HepG2 (cell line): ENCODE measurements at regions not wholly inside any gene's neighbourhood (a gene's known extent, or its start where the extent isn't known, plus 50 kb on each side); places are given as distances from the start of the nearest gene placed in this dataset.

Source experiments
- ATAC-seq: fragments of 200-7000 bp; cut with Tn5 transposase; 3 replicates; pipeline ENCODE4 v1.9.1; 2020; ENCODE audit warnings: mild to moderate bottlenecking, moderate library complexity
- BruUV-seq: library from RNA; stranded (reverse); fragments of 400-500 nt; replicated peaks from 2 replicates; lab custom pipeline; 2021; lab: Mats Ljungman, UMichigan
- CTCF ChIA-PET: fragments of 300-600 bp; formaldehyde crosslinking; extraction: SDS; loops from one replicate; lab custom pipeline; 2021; ENCODE audit warnings: low total read pairs, inconsistent platforms, low intra/inter-chr PET ratio; lab: Yijun Ruan, JAX
- POLR2A ChIA-PET: fragments of 350-600 bp; sonication (Branson Sonifier 250); formaldehyde crosslinking; loops from one replicate; lab custom pipeline; 2020; ENCODE audit warnings: antibody characterized with exemption, inconsistent platforms; lab: Yijun Ruan, JAX
- DNase-seq: peaks from one replicate; pipeline ENCODE4 v3.0.0-alpha.2; 2015; ENCODE audit warnings: low spot score
- FAIRE-seq: peaks from 3 replicates; lab custom pipeline; 2011; peaks lifted over from hg19 to GRCh38; lab: Jason Lieb, UNC
- H2AFZ ChIP-seq: one replicate; pipeline ENCODE4 v1.6.1; 2011; ENCODE audit warnings: low read length, inconsistent platforms
- H3K27ac ChIP-seq: fragments of 300-600 bp; 3 replicates; pipeline ENCODE4 v1.8.0; 2011; ENCODE audit warnings: mixed run types, mild to moderate bottlenecking, mixed read lengths, low read length, inconsistent platforms; ENCODE audit not compliant: insufficient read depth; ENCODE audit errors: extremely low read length
- H3K27me3 ChIP-seq, 2 experiments: fragments of 200-600 bp in 1 of 2; 2 replicates in 1 of 2; 3 replicates in 1 of 2; pipeline versions ENCODE4 v1.6.0 to v1.8.0; 2011; ENCODE audit warnings: low read length in 2 of 2, mild to moderate bottlenecking in 2 of 2, moderate library complexity in 2 of 2, inconsistent platforms in 1 of 2; ENCODE audit not compliant: insufficient read depth in 2 of 2, control insufficient read depth in 1 of 2
- H3K36me3 ChIP-seq, 2 experiments: fragments of 200-600 bp in 1 of 2; replicated peaks in 1 of 2; 2 replicates in 1 of 2; 3 replicates in 1 of 2; pipeline versions ENCODE4 v1.5.1 to v1.8.0; 2011; ENCODE audit warnings: low read length in 2 of 2, inconsistent platforms in 1 of 2; ENCODE audit not compliant: insufficient read depth in 2 of 2, control insufficient read depth in 1 of 2
- H3K4me1 ChIP-seq: 2 replicates; pipeline ENCODE4 v1.5.1; 2012; ENCODE audit warnings: low read length, inconsistent platforms; ENCODE audit not compliant: insufficient read depth
- H3K4me2 ChIP-seq: 2 replicates; pipeline ENCODE4 v1.6.0; 2011; ENCODE audit warnings: low read depth, low read length, inconsistent platforms
- H3K4me3 ChIP-seq, 3 experiments: fragments of 200-600 bp in 1 of 3; sonication (generic), shearing (Covaris generic) in 1 of 3; replicated peaks in 1 of 3; 2 replicates each; pipeline ENCODE4 v1.5.1; 2011 to 2016; ENCODE audit warnings: low read length in 3 of 3, inconsistent platforms in 2 of 3, low read depth in 2 of 3, mild to moderate bottlenecking in 2 of 3, control low read depth in 1 of 3, mixed read lengths in 1 of 3; ENCODE audit not compliant: insufficient read depth in 1 of 3
- H3K79me2 ChIP-seq: one replicate; pipeline ENCODE4 v1.6.1; 2011; ENCODE audit warnings: low read length, inconsistent platforms; ENCODE audit not compliant: insufficient read depth
- H3K9ac ChIP-seq: 2 replicates; pipeline ENCODE4 v1.6.0; 2011; ENCODE audit warnings: mild to moderate bottlenecking, low read depth, low read length, inconsistent platforms; ENCODE audit not compliant: insufficient read depth
- H3K9me3 ChIP-seq: 2 replicates; pipeline ENCODE4 v1.5.1; 2012; ENCODE audit warnings: mild to moderate bottlenecking, low read length
- H4K20me1 ChIP-seq: 2 replicates; pipeline ENCODE4 v1.6.0; 2011; ENCODE audit warnings: inconsistent platforms, mild to moderate bottlenecking, low read length, moderate library complexity; ENCODE audit not compliant: insufficient read depth
- E2F1 ChIP-seq: sonication (generic); formaldehyde crosslinking; IDR thresholded peaks from 2 replicates; pipeline ENCODE4 v1.5.0; 2020; ENCODE audit warnings: missing genetic modification reagents
- MAFF ChIP-seq: IDR thresholded peaks from 2 replicates; pipeline ENCODE4 v1.6.1; 2011; ENCODE audit warnings: low read depth, low read length, improper control_type of control experiment
- MAFK ChIP-seq, 2 experiments: IDR thresholded peaks in 1 of 2; conservative IDR thresholded peaks in 1 of 2; 2 replicates each; pipeline ENCODE4 v1.6.1; 2011; ENCODE audit warnings: improper control_type of control experiment in 2 of 2, low read length in 2 of 2
- MBD4 ChIP-seq: IDR thresholded peaks from 2 replicates; pipeline ENCODE4 v1.6.1; 2012; ENCODE audit warnings: low read length, inconsistent platforms, borderline replicate concordance
- ZFX ChIP-seq: sonication (generic); formaldehyde crosslinking; IDR thresholded peaks from 2 replicates; pipeline ENCODE4 v1.4.0; 2020; ENCODE audit warnings: mild to moderate bottlenecking, low read depth, missing genetic modification reagents, moderate library complexity
- ZNF407 ChIP-seq: sonication (generic); formaldehyde crosslinking; IDR thresholded peaks from one replicate; pipeline ENCODE4 v1.5.1; 2020; ENCODE audit warnings: mild to moderate bottlenecking, missing genetic modification reagents; ENCODE audit errors: not compliant biosample characterization
- WGBS: methylation state at CpG from one replicate; pipeline ENCODE4 v1.1.6; 2017; ENCODE audit warnings: low lambda C conversion rate; 5-methylcytosine and 5-hydroxymethylcytosine counted together
- in situ Hi-C: cut with HindIII; loops from 2 replicates; pipeline ENCODE4 v1.10.0; 2017; ENCODE audit warnings: low pct_unique_long_range_greater_than_20kb; ENCODE audit not compliant: extremely low pct_ligation_motif_present
- intact Hi-C: fragments of 100-400 bp; cut with micrococcal nuclease; formaldehyde crosslinking; loops from one replicate; pipeline ENCODE4 v1.10.0; 2022; ENCODE audit not compliant: unreplicated experiment

- TF ChIP-seq ZNF407 = no peak
- no peak for TF ChIP-seq E2F1 (CRISPR knock-in tag)
Measured at GRCh38 chr5:100252944-100253343, 282.2 kb upstream of the FAM174A start (continued).

GRCh38 chr5:100252037-100252436 lies 283.1 kb upstream of the FAM174A start:
- 2% methylated on average over 3 of the region's 3 CpGs for WGBS
- ChIA-PET POLR2A (no interaction called here), CTCF (no interaction called here)
- H3K36me3 ChIP-seq = no peaks in the 10 kb centered on the region
- H3K79me2 ChIP-seq = no peaks in the 10 kb centered on the region
- ATAC-seq (no peak), DNase-seq (no peak), FAIRE-seq (no peak)
- H3K4me3 ChIP-seq = no peak overlapping the region
- in situ Hi-C loops = no loop called here
- no peaks in the 10 kb centered on the region for H4K20me1 ChIP-seq
- no peak overlapping the region for H3K9ac ChIP-seq
- no peak overlapping the region for H3K27ac ChIP-seq
- intact Hi-C loops = no loop called here
- H3K4me2 ChIP-seq = no peak overlapping the region
- no peak overlapping the region for H2AFZ ChIP-seq
- H3K4me1 ChIP-seq = no peaks in the 10 kb centered on the region
- no peaks in the 10 kb centered on the region for H3K9me3 ChIP-seq
- BruUV-seq = no TSS peak
- TF ChIP-seq MAFK (conservative IDR thresholded peaks at IDR 0.05 in 1 of 2, IDR thresholded peaks at IDR 0.05 in 1 of 2; ENCODE audit: low read length in 2 of 2) (peak; percentile 69 to 84; a peak in 3 of 4 replicates), MAFF (peak; percentile 81), MBD4 (no peak), ZFX (CRISPR knock-in tag) (no peak)
- no peaks in the 10 kb centered on the region for H3K27me3 ChIP-seq
